NCI-H146 treated with DMSO at 0.1 percent for 48 hours (cell line): ENCODE measurements at regions not wholly inside any gene's neighbourhood (a gene's known extent, or its start where the extent isn't known, plus 50 kb on each side); places are given as distances from the start of the nearest gene placed in this dataset.
"Not testable (repeated sequence)": the region's sequence is repeated elsewhere in the genome, so short reads cannot be mapped to it uniquely, and the experiment has no call there.

Experiments used
- DNase-seq: peaks from one replicate; lab custom pipeline; 2025; ENCODE audit not compliant: unreplicated experiment; lab: John Stamatoyannopoulos, UW

DNA sequence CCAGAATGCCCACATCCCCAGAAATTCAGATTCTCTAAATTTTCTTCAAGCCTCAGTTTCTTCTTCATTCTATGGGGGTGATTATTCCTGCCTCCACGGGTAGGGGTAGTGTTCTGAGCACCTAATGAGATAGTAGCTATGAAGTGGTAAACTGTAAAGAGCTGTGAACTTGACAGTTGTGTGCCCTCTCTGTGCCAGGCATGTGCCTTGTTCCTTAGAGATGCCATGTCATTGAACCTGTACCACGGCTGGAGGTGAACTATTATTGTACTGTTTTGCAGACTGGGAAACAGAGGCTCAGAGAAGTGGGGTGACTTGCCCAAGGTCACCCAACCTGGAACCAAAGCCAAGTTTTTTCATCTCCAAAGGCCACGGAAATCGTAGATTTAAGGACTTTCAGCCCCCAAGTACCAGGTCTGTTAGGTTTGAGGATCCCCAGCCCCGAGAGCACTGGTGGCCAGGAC lies 67.7 kb upstream of the SIRPA start:
- no peak for DNase-seq

DNA sequence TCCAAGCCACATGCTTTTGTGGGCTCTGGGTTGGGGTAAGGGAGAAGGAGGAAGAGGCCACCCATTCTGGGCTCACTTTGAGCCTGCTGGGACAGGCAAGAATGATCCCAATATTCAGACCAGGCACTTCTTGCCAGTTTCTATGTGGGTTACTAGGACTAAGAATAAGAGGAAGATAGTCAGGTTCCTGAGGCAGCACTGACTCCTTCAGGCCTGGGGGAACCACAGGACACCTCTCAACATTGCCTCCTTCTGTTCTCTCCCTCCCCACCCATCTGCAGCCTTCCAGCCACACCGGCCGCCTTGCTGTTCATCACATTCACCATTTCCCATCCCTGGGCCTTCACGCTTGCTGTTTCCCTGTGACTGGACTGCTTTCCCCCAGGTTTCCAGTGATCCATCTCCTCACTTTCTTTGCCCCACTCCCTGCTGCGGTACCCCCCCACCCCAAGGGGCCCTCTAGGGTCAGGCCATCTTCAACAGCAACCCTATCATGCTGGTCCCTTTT lies 69.2 kb upstream of the SIRPA start:
- DNase-seq: no peak

GRCh38 chr20:1825507-1825906 lies 69.7 kb upstream of the SIRPA start:
- DNase-seq: no peak

GRCh38 chr20:1824834-1825233 lies 70.4 kb upstream of the SIRPA start:
- DNase-seq: no peak

- DNase-seq: no peak
Observed at GRCh38 chr20:1824181-1824580, 71.0 kb upstream of the SIRPA start.

GRCh38 chr20:1823450-1823844 lies 71.8 kb upstream of the SIRPA start:
- DNase-seq: no peak

DNA sequence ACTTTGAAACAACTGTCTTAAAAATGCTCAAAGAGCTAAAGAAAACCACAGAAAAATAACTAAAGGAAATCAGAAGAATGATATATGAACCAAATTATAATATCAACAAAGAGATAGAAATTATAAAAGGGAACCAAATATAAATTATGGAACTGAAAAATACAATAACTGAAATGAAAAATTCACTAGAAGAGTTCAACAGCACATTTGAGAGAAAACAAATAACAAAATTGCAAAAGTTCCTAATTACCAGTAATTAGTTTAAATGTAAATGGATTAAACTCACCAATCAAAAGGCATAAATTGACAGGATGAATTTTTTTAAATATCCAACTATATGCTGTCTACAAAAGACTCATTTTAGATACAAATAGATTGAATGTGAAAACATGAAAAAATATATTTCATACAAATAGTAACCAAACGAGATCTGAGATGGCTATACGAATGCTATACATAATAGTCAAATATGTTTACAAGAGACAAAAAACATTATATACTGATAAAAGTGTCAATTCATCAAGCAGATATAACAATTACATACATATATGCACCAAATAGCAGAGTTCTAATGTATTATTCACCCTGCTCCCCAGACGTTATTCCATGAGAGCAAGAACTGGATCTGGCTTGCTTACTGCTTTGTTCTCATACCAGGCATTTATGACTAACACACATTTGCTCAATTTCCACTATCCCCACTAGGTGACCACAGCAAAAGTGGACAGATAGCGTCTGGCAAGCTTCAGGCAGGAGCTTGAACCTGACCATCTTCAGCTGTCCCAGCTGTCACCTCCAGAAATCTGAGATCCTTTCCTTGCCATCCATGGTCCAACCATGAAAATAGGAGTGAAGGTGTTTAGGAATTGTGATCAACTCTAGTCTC lies 72.4 kb upstream of the SIRPA start:
- no peak for DNase-seq

DNA sequence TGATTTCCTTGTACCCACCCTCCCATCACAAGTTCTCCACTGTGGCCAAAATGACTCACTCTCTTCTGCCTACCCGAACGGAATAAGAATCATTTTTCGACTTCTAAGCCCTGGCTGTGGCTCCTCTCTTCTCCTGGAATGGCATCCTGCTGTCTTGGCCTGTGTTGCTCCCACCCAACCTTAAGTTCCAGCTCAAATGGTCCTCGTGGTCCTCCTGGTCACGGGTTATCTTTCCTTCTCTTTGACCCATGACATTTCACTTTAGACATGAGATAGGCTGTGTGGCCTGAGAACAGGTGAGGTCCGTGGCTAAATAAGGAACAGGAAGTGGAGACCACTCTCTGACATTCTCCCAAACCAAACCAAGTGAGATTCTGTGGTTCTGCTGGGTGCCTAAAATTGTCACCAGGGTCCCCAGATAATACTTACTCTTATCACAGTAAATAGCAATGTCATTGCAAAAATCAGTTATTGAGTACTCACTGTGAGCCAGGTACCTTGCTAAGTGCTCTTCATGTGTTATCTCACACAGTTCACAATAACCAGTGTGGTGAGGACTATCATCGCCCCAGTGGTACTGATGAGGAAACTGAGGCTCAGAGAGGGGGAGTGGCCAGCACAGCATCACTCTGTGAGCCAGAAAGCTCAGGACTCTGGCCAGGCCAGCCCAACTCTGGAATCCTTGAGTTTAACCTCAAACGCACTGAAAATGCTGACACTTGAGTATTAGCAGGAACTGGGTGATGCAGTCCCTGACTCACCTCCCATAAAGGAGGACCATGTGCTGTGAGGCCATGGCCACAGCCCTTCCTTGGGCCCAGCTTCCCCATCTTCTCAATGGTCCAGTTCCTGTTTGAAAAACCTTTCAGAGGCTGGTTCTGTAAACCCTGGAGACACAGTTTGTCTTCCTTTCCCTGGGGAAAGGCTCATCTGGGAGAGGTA lies 74.8 kb upstream of the SIRPA start:
- DNase-seq: no peak

- DNase-seq: no peak
Observed at GRCh38 chr20:1819311-1820137, 75.7 kb upstream of the SIRPA start.

DNA sequence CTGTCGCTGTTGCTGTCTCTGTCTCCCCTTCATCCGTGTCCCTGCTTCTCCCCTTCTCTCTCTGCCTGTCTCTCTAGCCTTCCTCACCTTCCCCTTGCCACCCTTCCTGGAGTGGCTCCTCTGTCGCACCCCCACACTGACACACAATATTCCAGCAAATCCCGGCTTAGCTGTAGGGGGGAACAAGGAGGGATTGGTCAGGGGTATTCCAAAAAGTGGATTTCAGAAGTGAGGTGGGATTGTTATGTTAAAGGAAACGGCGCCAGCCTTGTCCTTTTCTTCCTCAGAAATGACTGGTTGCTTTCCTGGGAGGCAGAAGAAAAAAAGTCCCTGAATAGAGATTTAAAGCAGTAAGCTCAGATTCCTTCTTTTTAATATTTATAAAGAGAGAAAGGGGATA lies 76.3 kb upstream of the SIRPA start:
- DNase-seq: no peak

DNA sequence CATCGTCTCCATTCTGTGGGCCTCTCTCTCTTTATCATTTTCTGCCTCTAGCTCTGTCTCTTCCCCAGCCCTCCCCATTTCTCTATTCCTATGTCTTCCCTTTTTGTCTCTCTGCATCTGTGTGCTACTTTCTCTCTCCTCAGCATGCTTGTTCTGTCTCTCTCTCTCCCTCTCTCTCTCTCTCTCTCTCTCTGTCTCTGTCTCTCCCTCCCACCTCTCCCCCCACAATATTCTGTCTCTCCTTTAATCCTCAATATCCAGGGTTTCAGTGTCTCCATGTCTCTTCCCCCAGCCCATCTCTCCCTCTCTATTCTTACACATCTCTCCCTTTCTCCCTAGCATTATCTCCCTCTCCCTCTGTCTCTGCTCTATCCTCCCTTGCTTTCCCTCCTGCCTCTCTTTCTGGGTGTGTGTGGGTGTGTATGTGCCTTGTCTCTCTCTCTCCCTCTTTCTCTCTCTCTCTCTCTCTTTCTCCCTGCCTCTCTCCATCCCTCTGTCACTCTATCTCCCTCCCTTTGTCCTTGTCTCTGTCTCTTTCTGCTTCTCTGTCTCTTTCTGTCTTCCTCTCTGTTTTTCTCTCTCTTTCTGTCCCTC lies 76.9 kb upstream of the SIRPA start:
- DNase-seq: no peak

DNA sequence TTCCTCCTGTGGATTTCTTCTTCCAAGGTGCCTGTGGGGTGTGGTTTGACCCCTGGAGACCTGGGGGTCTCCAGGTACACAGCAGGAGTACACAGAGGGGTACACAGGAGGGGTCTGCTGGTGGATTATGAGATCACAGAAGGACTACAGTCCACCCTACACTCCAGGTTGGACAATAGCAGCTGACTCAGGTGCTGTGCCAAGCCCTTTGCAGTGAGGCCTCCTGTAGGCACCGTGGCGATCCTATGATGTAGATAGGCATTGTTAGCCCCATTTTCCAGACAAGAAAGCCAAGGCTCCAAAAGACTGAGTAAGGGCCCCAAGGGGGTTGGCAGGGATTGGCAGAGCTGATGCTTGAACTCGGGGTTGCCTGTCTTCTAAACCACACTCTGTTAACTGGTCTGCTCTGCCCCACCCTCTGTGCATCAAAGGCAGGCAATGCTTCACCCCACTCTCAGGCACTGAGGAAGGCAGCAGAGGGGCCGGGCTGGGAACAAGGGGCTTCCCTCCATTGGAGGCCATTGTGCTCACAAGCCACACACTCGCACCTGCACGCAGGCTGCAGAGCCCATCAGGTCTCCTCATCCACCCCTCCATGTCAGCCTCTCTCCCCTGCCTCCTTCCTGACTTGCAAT lies 77.5 kb upstream of the SIRPA start:
- DNase-seq: no peak

DNA sequence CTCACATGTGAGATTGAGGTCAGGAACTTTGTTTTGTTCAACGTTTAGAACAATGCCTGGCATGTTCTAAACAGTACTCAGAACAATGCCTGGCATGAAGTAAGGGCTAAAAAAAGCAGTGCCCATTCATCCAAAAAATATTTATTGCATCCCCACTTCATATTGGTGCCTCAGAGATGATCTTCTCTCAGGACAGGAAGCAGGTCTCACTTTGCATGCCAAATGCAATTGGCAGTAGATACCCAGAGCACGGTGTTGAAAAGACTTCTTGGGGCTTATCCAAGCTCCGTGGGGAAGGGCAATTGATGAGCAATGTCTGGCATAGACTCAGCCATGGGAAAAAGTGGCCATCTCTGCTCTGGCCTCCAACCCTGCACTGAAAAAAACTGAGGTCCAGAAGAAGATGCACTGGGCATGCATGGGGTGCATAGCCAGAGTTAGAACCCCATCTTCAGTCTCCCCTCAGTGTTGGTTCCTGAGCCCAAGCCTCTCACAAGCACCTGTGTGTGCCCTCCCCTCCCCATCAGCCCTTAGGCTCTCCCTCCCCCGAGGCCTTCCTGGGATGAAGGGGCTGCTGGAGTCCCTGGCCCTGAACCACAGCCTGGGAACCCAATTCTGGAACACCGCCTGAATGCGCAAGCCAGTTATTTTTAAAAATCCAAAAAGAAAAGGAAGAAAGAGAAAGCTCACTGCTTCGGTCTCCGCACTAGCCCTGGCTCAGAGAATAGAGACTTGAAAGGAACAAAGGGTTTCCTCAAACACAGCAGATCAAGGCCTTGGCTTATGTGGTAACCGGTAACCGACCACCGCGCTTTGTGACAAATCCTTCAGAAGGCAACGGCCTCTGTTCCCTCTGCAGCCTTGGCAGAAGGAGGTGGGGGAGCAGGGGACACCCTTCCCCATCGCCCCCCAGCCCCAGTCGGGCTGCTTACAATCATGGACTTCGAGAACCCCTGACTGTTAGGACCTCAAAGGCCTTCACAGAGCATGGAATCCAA lies 78.5 kb upstream of the SIRPA start:
- no peak for DNase-seq

DNA sequence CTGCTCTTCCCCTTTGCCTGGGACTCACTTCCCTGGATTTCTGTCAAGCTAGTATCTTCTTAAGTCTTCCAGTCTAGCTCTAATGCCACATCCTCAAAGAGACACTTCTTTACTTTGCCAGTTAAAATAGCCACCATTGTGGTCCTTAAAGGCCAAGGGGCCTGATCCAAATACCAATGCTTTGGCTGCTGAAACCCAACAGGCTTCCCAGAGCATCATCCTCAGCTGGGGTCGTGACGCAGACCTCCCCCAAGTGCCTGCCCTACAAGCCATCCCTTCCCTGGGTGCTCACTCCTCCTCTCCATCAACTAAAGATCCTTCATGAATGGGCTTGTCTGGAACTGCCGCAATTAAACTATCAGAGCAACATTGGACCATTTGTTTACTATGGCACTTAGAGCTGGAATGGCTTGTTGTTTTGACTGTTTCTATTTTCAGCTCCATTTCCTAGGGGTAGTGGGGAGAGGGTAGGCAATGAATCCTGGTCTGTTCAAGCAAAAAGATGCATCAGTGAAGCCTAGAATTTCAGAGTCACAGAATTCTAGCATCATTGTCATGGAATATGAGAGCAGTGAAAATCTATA lies 79.6 kb upstream of the SIRPA start:
- no peak for DNase-seq

- DNase-seq: not testable (repeated sequence)
Observed at GRCh38 chr20:1814861-1815260, 80.3 kb upstream of the SIRPA start.

DNA sequence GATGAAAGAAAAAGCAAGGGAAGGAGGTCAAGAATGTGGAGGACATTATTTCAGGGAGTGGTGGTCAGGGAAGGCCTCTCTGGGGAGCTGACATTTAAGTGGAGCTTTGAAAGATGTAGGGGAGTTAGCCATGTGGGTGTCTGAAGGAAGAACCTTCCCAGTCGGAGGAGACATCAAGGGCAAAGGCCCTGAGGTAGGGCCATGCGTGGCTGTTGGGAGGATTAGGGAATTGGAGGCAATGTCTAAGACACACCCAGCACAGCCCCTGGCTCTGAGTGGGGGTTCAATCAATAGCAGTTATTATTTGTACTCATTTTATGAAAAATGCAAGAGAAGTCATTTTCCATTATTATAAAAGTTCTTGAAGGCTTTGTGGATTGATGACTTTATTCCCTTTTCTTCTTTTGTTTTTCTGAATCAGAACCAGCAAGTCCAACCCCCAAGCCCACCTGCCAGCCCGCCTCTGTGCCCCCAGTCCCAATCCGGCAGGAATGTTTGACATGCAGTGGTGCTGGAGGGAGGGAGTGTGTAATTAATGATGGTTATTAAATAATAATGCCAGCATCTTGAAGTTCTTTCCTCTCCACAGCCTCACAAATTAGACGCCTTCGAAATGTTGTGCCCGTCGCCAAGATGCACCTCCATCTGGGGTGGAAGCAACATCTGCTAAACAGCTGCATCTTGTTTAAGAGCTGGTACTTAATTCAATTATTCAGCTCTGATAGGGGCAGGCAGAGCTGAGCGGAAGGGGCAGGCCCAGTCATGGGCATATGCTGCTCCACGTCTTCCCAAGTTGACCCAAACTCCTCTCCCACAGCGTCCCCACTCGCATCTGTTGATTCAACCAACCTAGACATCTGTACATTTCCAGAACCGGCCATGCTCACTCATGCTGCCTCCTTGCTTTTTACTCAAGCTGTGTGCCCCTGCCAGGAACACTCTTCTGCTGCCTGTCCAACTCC lies 81.3 kb upstream of the SIRPA start:
- no peak for DNase-seq

DNA sequence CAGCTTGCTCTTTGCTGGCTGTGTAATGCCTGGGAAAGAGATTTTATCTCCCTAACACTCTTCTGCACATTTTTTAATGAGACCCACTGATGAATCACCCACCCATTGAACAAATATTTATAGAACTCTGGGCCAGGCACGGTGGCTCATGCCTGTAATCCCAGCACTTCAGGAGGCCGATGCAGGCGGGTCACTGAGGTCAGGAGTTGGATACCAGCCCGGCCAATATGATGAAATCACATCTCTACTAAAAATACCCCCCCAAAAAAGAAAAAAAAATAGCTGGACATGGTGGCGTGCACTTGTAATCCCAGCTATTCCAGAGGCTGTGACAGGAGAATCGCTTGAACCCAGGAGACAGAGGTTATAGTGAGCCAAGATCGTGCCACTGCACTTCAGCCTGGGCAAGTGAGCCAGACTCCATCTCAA lies 82.1 kb upstream of the SIRPA start:
- no peak for DNase-seq
